ENCODE measurements at regions not wholly inside any gene's neighbourhood (a gene's known extent, or its start where the extent isn't known, plus 50 kb on each side); places are given as distances from the start of the nearest gene placed in this dataset.
"Not testable (repeated sequence)": the region's sequence is repeated elsewhere in the genome, so short reads cannot be mapped to it uniquely, and the experiment has no call there.

DNA sequence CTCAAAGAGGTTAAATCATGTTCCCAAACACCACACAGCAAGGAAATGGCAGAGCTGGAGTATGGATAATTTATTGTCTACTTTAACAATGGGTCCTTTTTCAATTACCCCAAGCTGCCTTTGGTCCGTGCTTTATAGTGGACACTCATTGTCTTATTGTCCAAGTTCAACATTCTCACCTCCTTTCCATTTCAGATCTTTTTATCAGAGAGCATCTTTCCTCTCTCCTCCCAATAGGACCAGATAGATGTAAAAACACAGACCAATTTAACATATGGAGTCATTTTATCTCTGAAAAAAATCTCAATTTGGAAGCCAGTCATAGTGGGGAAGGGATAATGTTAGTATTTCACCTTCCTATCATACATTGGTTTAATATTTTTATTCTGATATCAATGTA, 83.5 kb upstream of the WAC start:
- DNase-seq = no peak

- DNase-seq = no peak
These were observed 83.0 kb upstream of the WAC start for GRCh38 chr10:28449926-28450325.

DNA sequence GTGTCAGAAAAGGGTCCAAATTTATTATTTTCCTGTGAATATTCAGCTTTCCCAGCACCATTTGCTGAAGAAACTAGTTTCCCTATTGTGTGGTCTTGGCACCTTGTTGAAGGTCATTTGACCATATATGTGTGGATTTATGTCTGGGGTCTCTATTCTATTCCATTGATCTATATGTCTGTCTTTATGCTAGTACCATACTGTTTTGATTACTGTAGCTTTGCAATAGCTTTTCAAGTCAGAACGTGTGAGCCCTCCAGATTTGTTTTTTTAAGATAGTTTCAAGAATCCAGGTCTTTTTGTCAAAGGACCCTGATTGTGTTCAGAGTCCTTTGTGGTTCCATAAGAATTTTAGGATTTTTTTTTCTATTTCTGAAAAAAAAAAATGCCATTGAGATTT, 79.0 kb upstream of the WAC start:
- no peak for DNase-seq

GRCh38 chr10:28457110-28457509, 75.8 kb upstream of the WAC start:
- no peak for DNase-seq

GRCh38 chr10:28457873-28458272, 75.0 kb upstream of the WAC start:
- DNase-seq = not testable (repeated sequence)

DNA sequence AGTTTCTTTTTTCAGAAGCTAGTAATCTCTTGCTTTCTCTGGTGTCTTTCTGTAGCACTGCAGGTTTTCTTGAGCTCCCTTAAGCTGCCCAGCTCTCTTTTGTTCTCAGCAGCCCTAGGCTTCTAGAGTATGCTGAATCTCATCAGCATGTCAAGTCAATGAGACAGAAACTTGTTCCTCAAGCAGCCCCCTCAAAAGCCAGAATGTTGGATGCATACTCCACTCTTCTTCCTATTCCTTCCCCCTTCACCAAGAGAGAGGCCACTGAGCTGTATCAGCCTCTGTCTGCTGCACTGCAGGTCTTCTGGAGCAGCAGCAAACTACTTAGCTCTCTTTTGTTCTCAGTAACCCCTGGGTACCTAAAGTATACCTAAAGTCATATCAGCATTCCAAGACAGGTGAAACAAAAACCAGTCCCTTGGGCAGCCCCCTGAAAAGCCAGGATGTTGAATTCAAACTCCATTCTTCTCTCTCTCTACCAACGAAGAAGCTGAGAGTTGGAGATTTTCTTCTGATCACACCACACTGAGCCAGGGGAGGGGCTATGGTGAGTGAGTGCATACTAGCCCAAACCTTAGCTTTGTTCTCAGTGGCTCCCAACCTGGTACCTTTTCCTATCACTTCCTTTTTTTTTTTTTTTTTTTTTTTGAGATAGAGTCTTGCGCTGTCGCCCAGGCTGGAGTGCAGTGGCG, 73.3 kb upstream of the WAC start:
- no peak for DNase-seq

DNA sequence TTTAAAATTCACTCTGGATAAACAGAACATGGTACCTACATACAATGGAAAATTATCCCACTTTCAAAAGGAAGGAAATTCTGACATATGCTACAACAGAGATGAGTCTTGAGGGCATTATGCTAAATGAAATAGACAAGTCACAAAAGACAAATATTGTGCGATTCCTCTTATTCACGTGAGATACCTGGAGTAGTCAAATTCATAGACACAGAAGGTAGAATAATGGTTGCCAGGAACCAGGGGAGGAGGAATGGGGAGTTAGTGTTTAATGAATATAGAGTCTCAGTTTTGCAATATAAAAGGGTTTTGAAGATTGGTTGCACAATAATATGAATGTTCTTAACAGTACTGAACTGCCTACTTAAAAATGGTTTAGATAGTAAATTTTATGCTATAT, 69.8 kb upstream of the WAC start:
- no peak for DNase-seq

DNA sequence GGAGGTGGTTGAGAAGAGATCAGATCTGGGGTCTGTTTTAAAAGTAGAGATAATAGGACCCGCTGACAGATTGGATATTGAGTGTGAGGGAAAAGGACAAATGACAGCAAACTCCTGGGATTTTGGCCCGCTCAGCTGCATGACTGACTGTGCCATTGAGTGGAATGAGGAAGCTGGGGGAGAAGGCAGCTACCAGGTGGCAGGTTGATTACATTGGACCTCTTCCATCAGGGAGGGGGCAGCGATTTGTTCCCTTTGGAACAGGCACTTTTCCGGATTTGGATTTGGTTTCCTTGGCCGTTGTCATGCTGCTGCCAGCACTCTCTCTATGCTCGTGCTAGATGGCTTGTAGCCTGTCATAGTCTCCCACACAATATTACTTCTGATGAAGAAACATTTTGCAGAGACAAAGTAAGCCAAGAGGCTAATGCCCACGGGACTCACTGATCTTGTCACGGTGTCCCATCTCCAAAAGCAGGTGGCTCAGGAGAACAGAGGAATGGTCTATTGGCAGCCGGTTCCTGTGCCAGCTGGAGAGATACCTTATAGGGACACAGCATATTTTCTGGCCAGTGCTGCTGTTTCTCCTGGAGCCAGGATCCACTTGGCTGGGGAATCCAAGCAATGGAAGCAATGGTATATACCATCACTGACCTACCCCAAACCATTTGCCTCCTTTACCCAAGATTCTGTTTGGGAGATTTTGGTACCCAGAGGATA, 69.1 kb upstream of the WAC start:
- DNase-seq = no peak

GRCh38 chr10:28467615-28468014, 65.3 kb upstream of the WAC start:
- no peak for DNase-seq

DNA sequence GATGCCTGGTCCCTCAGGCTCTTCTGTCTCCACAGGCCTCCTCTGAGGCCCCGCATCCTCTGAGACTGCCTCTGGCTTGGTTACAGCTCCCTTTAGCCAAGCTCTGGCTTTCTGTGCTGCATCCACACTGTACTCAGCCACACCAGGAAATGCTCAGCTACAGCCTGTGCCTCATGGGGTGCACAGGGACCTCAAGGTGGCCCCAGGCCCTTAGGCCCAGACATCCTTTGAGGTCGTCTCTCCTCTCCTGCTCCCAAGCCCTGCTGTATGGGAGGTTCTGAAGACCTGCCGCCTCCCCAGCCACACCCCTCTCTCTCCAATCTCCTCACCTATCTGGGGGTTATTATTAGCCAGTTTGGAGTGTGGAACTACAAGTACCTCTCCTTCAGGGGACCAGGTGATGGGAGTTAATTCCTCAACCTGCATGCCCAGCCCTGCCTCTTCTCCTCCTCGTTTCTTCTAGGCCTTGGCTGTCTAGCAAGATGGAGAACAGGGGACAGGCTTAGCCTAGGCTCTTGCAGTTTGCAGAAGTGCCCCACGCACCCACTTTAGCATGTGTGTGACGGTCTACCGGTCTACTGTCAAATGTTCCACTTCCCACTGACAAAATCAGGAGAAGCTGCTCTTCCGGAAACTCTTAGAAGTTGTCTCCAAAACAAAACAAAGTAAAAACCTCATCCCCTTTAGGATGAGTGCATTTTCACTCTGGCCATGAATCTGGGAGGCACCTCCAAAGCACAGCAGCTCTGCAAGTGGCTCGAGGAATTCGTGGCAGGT, 64.0 kb upstream of the WAC start:
- no peak for DNase-seq

DNA sequence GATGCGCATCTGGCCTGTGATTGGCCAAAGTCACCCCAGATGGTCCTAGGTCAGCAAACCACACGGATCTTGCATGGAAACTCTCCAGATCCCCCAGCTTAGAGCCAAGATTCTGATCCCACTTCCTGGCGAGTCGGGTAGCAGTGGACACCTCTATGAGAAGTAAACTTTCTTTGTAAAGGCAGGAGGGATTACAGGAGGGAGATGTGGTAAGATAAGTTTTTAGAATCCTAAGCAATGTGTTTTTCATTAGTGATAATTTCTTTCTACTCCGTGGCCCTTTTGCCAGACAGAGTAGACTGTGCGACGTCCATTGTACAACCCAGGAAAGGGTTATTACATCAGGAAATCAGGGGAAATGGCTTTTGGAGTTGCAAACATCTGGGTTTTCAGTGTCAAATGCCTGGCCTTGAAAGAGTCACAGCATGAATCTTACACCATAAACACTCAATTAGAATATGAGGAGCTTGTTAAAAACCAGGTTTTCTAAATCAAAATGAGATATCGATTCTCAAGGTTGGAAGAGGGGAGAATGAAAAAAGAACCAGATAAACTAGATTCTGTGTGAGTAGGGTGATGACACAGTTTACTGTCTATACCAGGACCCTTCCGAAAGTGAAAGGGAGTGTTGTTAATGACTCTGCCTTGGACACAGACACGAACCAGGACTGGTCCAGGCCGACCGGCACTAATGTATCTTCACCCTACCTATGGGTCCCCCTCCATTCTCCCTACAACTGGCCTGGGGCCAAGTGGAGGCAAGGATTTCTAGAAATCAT, 61.9 kb upstream of the WAC start:
- no peak for DNase-seq

DNA sequence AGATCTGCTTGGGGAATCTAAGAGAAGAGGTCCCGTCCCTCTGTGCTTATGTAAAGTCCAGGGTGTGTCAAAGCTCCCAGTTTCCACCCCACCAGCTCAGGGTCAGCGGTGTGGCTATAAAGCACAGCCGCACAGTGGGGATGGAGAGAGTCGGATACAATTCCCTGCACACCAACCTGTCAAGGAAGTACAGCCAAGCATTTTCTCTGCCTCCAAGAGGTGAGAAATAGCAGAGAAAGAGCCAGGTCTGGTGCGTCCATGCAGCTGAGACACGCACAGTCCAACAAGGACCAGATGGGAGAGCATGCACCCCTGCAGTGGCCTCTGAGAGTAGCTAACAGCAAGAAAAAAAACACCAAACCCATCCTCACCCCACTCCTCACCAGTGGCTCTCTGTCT, 61.3 kb upstream of the WAC start:
- DNase-seq = no peak

DNA sequence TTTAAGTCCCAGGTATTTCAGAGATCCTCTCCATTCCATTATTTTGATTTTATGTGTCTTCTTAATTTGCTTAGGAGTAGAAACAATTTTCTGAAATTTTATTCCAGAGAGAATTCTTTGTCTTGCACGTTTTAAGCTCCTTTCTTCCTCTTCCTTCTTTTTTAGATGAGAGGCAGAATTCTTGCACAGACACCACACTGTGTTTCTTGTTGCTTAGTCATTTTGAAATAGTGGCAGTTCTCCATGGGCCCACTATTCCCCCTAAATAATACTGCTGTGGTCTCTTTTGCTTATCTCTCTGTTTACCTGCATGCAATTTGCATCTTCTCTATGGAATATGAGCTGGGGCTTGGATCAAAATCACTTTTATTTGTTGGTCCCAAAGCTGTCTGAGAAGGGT, 54.3 kb upstream of the WAC start:
- no peak for DNase-seq

- DNase-seq = no peak
These were observed 53.5 kb upstream of the WAC start for GRCh38 chr10:28479425-28479865.

- no peak for DNase-seq
These were observed 52.8 kb upstream of the WAC start for GRCh38 chr10:28479927-28480627.

- DNase-seq = no peak
These were observed 52.3 kb upstream of the WAC start for GRCh38 chr10:28480628-28480965.

DNA sequence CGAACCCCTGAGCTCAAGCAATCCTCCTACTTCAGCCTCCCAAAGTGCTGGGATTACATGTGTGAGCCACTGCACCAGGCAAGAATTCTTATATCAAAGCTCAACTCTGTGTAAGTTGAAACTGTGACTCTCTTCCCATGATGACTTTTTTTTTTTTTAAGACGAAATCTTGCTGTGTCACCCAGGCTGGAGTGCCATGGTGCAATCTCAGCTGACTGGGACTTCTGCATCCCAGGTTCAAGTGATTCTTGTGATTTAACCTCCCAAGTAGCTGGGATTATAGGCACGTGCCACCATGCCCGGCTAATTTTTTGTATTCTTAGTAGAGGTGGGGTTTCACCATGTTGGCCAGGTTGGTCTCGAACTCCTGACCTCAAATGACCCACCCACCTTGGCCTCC, 51.6 kb upstream of the WAC start:
- not testable (repeated sequence) for DNase-seq

- no peak for DNase-seq
These were observed 51.0 kb upstream of the WAC start for GRCh38 chr10:28481968-28482367.

Measured in CD4-positive, alpha-beta T cell treated with Interferon alpha-2 for 1 hour (primary cell).